Effector memory CD8-positive, alpha-beta T cell (primary cell): ENCODE measurements at regions not wholly inside any gene's neighbourhood (a gene's known extent, or its start where the extent isn't known, plus 50 kb on each side); places are given as distances from the start of the nearest gene placed in this dataset.
"Not testable (repeated sequence)": the region's sequence is repeated elsewhere in the genome, so short reads cannot be mapped to it uniquely, and the experiment has no call there.

Source experiments
- ATAC-seq: fragments of 150-1000 bp; cut with Tn5 transposase; replicated peaks from 2 replicates; pipeline ENCODE4 v1.10.0; 2021; ENCODE audit warnings: mild to moderate bottlenecking, moderate library complexity
- DNase-seq, 3 experiments: peaks; one replicate each; pipeline ENCODE4 v3.0.0; 2021
- H3K27ac Mint-ChIP-seq, 2 donors: one replicate each; pipeline ENCODE4 v1.8.0; 2022; ENCODE audit warnings: mild to moderate bottlenecking in 2 of 2, mixed read lengths in 2 of 2, moderate library complexity in 2 of 2
- H3K27me3 Mint-ChIP-seq, 2 donors: one replicate each; pipeline ENCODE4 v1.8.0; 2022; ENCODE audit warnings: mixed read lengths in 2 of 2
- H3K36me3 Mint-ChIP-seq: one replicate; pipeline ENCODE4 v1.8.0; 2022; ENCODE audit warnings: mild to moderate bottlenecking, moderate library complexity, mixed read lengths; ENCODE audit not compliant: insufficient read depth
- H3K4me1 Mint-ChIP-seq, 2 donors: one replicate each; pipeline ENCODE4 v1.8.0; 2022; ENCODE audit warnings: low read depth in 2 of 2, mixed read lengths in 2 of 2
- H3K4me3 Mint-ChIP-seq, 2 donors: one replicate each; pipeline ENCODE4 v1.8.0; 2022; ENCODE audit warnings: mild to moderate bottlenecking in 2 of 2, mixed read lengths in 2 of 2, moderate library complexity in 2 of 2
- H3K9me3 Mint-ChIP-seq, 2 donors: one replicate each; pipeline ENCODE4 v1.8.0; 2022; ENCODE audit warnings: mixed read lengths in 2 of 2

- no peaks in the 10 kb centered on the region for H3K36me3 Mint-ChIP-seq
- no peak overlapping the region for H3K27ac Mint-ChIP-seq
- H3K4me1 Mint-ChIP-seq, result no peaks in the 10 kb centered on the region
- ATAC-seq (no peak), DNase-seq (no peak)
- no peaks in the 10 kb centered on the region for H3K27me3 Mint-ChIP-seq
- H3K4me3 Mint-ChIP-seq, result no peak overlapping the region
- H3K9me3 Mint-ChIP-seq, result no peaks in the 10 kb centered on the region
Observed at GRCh38 chr6:115873901-115874300, 186.8 kb downstream of the FRK start.

- DNase-seq, result no peak
- no peaks in the 10 kb centered on the region for H3K36me3 Mint-ChIP-seq
- no peak for ATAC-seq
- no peak overlapping the region for H3K27ac Mint-ChIP-seq
- H3K4me1 Mint-ChIP-seq, result no peaks in the 10 kb centered on the region
- no peak overlapping the region for H3K4me3 Mint-ChIP-seq
- H3K9me3 Mint-ChIP-seq, result no peaks in the 10 kb centered on the region
- no peaks in the 10 kb centered on the region for H3K27me3 Mint-ChIP-seq
Observed at GRCh38 chr6:115870464-115870863, 190.2 kb downstream of the FRK start.

GRCh38 chr6:115865914-115866313 lies 194.8 kb downstream of the FRK start:
- Mint-ChIP-seq H3K9me3 (no peaks in the 10 kb centered on the region), H3K4me3 (no peak overlapping the region), H3K36me3 (no peaks in the 10 kb centered on the region), H3K27ac (no peak overlapping the region), H3K27me3 (no peaks in the 10 kb centered on the region), H3K4me1 (no peaks in the 10 kb centered on the region)
- no peak for DNase-seq
- no peak for ATAC-seq

- no peaks in the 10 kb centered on the region for H3K27me3 Mint-ChIP-seq
Observed at GRCh38 chr6:115863211-115863610, 197.5 kb downstream of the FRK start.

GRCh38 chr6:115861658-115862057 lies 199.0 kb downstream of the FRK start:
- not testable (repeated sequence) for ATAC-seq, H3K36me3 Mint-ChIP-seq, H3K27me3 Mint-ChIP-seq, H3K27ac Mint-ChIP-seq, H3K4me3 Mint-ChIP-seq, H3K4me1 Mint-ChIP-seq, H3K9me3 Mint-ChIP-seq, DNase-seq

More at GRCh38 chr6:115863211-115863610, 197.5 kb downstream of the FRK start:
- H3K36me3 Mint-ChIP-seq, result no peaks in the 10 kb centered on the region
- H3K4me1 Mint-ChIP-seq, result no peaks in the 10 kb centered on the region
- no peak overlapping the region for H3K27ac Mint-ChIP-seq
- ATAC-seq, result no peak
- DNase-seq, result no peak
- H3K9me3 Mint-ChIP-seq, result no peaks in the 10 kb centered on the region
- H3K4me3 Mint-ChIP-seq, result no peak overlapping the region

- not testable (repeated sequence) for H3K36me3 Mint-ChIP-seq, H3K4me1 Mint-ChIP-seq, H3K27ac Mint-ChIP-seq, ATAC-seq, H3K27me3 Mint-ChIP-seq, DNase-seq, H3K4me3 Mint-ChIP-seq
- peaks cover 10 to 12% of the 10 kb centered on the region in 2 donors for H3K9me3 Mint-ChIP-seq
Observed at GRCh38 chr6:115859577-115859976, 201.1 kb downstream of the FRK start.

GRCh38 chr6:115854866-115855665 lies 205.6 kb downstream of the FRK start:
- H3K27ac Mint-ChIP-seq, result no peak overlapping the region
- ATAC-seq (no peak), DNase-seq (no peak)
- H3K36me3 Mint-ChIP-seq, result no peaks in the 10 kb centered on the region
- peaks cover 12% of the 10 kb centered on the region in 2 donors for H3K9me3 Mint-ChIP-seq
- H3K27me3 Mint-ChIP-seq, result no peaks in the 10 kb centered on the region
- H3K4me1 Mint-ChIP-seq, result no peaks in the 10 kb centered on the region
- no peak overlapping the region for H3K4me3 Mint-ChIP-seq

- no peak for ATAC-seq
- Mint-ChIP-seq H3K27me3 (no peaks in the 10 kb centered on the region), H3K27ac (no peak overlapping the region), H3K9me3 (peaks cover 2 to 7% of the 10 kb centered on the region in 2 donors), H3K4me3 (no peak overlapping the region), H3K36me3 (no peaks in the 10 kb centered on the region), H3K4me1 (no peaks in the 10 kb centered on the region)
- no peak for DNase-seq
Observed at GRCh38 chr6:115847671-115848070, 213.0 kb downstream of the FRK start.

- no peak overlapping the region for H3K27ac Mint-ChIP-seq
- H3K36me3 Mint-ChIP-seq, result no peaks in the 10 kb centered on the region
- no peaks in the 10 kb centered on the region for H3K4me1 Mint-ChIP-seq
- no peak for DNase-seq
- peaks cover 0 to 7% of the 10 kb centered on the region in 2 donors for H3K9me3 Mint-ChIP-seq
- no peaks in the 10 kb centered on the region for H3K27me3 Mint-ChIP-seq
- ATAC-seq, result no peak
- no peak overlapping the region for H3K4me3 Mint-ChIP-seq
Observed at GRCh38 chr6:115843945-115844344, 216.7 kb downstream of the FRK start.

- peaks cover 0 to 7% of the 10 kb centered on the region in 2 donors for H3K9me3 Mint-ChIP-seq
- DNase-seq (no peak), ATAC-seq (no peak)
- H3K4me1 Mint-ChIP-seq, result no peaks in the 10 kb centered on the region
- no peak overlapping the region for H3K27ac Mint-ChIP-seq
- no peaks in the 10 kb centered on the region for H3K27me3 Mint-ChIP-seq
- H3K4me3 Mint-ChIP-seq, result no peak overlapping the region
- H3K36me3 Mint-ChIP-seq, result no peaks in the 10 kb centered on the region
Observed at GRCh38 chr6:115842338-115842737, 218.4 kb downstream of the FRK start.

- ATAC-seq (no peak), DNase-seq (no peak)
- H3K4me3 Mint-ChIP-seq, result no peak overlapping the region
- no peaks in the 10 kb centered on the region for H3K36me3 Mint-ChIP-seq
- no peaks in the 10 kb centered on the region for H3K4me1 Mint-ChIP-seq
- peaks cover 7 to 14% of the 10 kb centered on the region in 2 donors for H3K9me3 Mint-ChIP-seq
- H3K27ac Mint-ChIP-seq, result no peak overlapping the region
- no peaks in the 10 kb centered on the region for H3K27me3 Mint-ChIP-seq
Observed at GRCh38 chr6:115839583-115840181, 221.0 kb downstream of the FRK start.

GRCh38 chr6:115838763-115839401 lies 221.8 kb downstream of the FRK start:
- Mint-ChIP-seq H3K4me3 (no peak overlapping the region), H3K27ac (no peak overlapping the region), H3K27me3 (no peaks in the 10 kb centered on the region), H3K4me1 (no peaks in the 10 kb centered on the region), H3K36me3 (no peaks in the 10 kb centered on the region), H3K9me3 (peaks cover 7 to 11% of the 10 kb centered on the region in 2 donors)
- DNase-seq, result no peak
- no peak for ATAC-seq

- Mint-ChIP-seq H3K36me3 (no peaks in the 10 kb centered on the region), H3K27ac (no peak overlapping the region), H3K4me1 (no peaks in the 10 kb centered on the region)
Observed at GRCh38 chr6:115838216-115838615, 222.5 kb downstream of the FRK start.

GRCh38 chr6:115836374-115836773 lies 224.3 kb downstream of the FRK start:
- DNase-seq, H3K27ac Mint-ChIP-seq, H3K4me1 Mint-ChIP-seq, H3K27me3 Mint-ChIP-seq, H3K36me3 Mint-ChIP-seq, H3K4me3 Mint-ChIP-seq, H3K9me3 Mint-ChIP-seq, ATAC-seq: not testable (repeated sequence)

More at GRCh38 chr6:115838216-115838615, 222.5 kb downstream of the FRK start:
- H3K9me3 Mint-ChIP-seq, result peaks cover 7% of the 10 kb centered on the region in 2 donors
- H3K4me3 Mint-ChIP-seq, result no peak overlapping the region
- ATAC-seq (no peak), DNase-seq (no peak)
- H3K27me3 Mint-ChIP-seq, result no peaks in the 10 kb centered on the region
